CD14-positive monocyte (primary cell): ENCODE measurements at regions not wholly inside any gene's neighbourhood (a gene's known extent, or its start where the extent isn't known, plus 50 kb on each side); places are given as distances from the start of the nearest gene placed in this dataset.

Source experiments
- DNase-seq, 3 donors: peaks; one replicate each; pipeline ENCODE4 v3.0.0-alpha.2; 2011 to 2022
- H2AFZ ChIP-seq: 2 replicates; pipeline ENCODE4 v1.6.0; 2012; ENCODE audit warnings: mild to moderate bottlenecking, low read depth, low read length, inconsistent platforms; ENCODE audit not compliant: insufficient read depth, poor library complexity, severe bottlenecking
- H3K27ac ChIP-seq, 2 donors: 1 replicate in 1 of 2; 2 replicates in 1 of 2; pipeline ENCODE4 v1.5.1; 2012 to 2013; ENCODE audit warnings: low read length in 2 of 2, control low read depth in 1 of 2, inconsistent platforms in 1 of 2, low read depth in 1 of 2, mild to moderate bottlenecking in 1 of 2
- H3K27me3 ChIP-seq, 2 donors: one replicate each; pipeline versions ENCODE4 v1.6.0 to v1.6.1; 2011 to 2013; ENCODE audit warnings: low read length in 2 of 2; ENCODE audit not compliant: control insufficient read depth in 2 of 2, insufficient read depth in 2 of 2
- H3K36me3 ChIP-seq, 2 donors: replicated peaks in 1 of 2; 1 replicate in 1 of 2; 2 replicates in 1 of 2; pipeline versions ENCODE4 v1.5.1 to v1.6.1; 2012 to 2013; ENCODE audit warnings: low read length in 2 of 2, control low read depth in 1 of 2, inconsistent platforms in 1 of 2, mild to moderate bottlenecking in 1 of 2; ENCODE audit not compliant: insufficient read depth in 2 of 2, control insufficient read depth in 1 of 2
- H3K4me1 ChIP-seq, 2 donors: 1 replicate in 1 of 2; 2 replicates in 1 of 2; pipeline versions ENCODE4 v1.5.1 to v1.6.1; 2012 to 2013; ENCODE audit warnings: low read length in 2 of 2, control low read depth in 1 of 2, inconsistent platforms in 1 of 2, mild to moderate bottlenecking in 1 of 2, moderate library complexity in 1 of 2; ENCODE audit not compliant: insufficient read depth in 2 of 2, control insufficient read depth in 1 of 2
- H3K4me2 ChIP-seq: replicated peaks from 2 replicates; pipeline ENCODE3; 2012; ENCODE audit warnings: low read length, moderate library complexity, mild to moderate bottlenecking; ENCODE audit not compliant: poor library complexity, severe bottlenecking; ENCODE audit errors: extremely low read depth
- H3K4me3 ChIP-seq, 3 experiments: fragments of 200-600 bp in 1 of 3; sonication (generic) in 1 of 3; replicated peaks in 1 of 3; 1 replicate in 2 of 3; 2 replicates in 1 of 3; pipeline ENCODE4 v1.5.1; 2011 to 2013; ENCODE audit warnings: low read length in 3 of 3, mild to moderate bottlenecking in 3 of 3, control low read depth in 2 of 3, low read depth in 2 of 3, inconsistent platforms in 1 of 3, moderate library complexity in 1 of 3
- H3K79me2 ChIP-seq: 2 replicates; pipeline ENCODE4 v1.6.0; 2012; ENCODE audit warnings: mild to moderate bottlenecking, control low read depth, inconsistent platforms, low read length, moderate library complexity; ENCODE audit not compliant: insufficient read depth
- H3K9ac ChIP-seq: 2 replicates; pipeline ENCODE4 v1.6.0; 2017; ENCODE audit warnings: low read length, mild to moderate bottlenecking; ENCODE audit not compliant: insufficient read depth, poor library complexity, severe bottlenecking
- H3K9me3 ChIP-seq, 2 donors: replicated peaks in 1 of 2; 1 replicate in 1 of 2; 2 replicates in 1 of 2; pipeline versions ENCODE4 v1.5.1 to v1.6.1; 2012 to 2013; ENCODE audit warnings: low read length in 2 of 2, control low read depth in 1 of 2; ENCODE audit not compliant: control insufficient read depth in 1 of 2, insufficient read depth in 1 of 2
- H4K20me1 ChIP-seq: 2 replicates; pipeline ENCODE4 v1.6.0; 2012; ENCODE audit warnings: mild to moderate bottlenecking, low read length, control low read depth, moderate library complexity; ENCODE audit not compliant: insufficient read depth
- H3K27ac Mint-ChIP-seq, 7 donors: one replicate each; pipeline ENCODE4 v1.8.0; 2020; ENCODE audit warnings: mild to moderate bottlenecking in 7 of 7, mixed read lengths in 7 of 7, moderate library complexity in 6 of 7, inconsistent platforms in 2 of 7
- H3K27me3 Mint-ChIP-seq, 3 donors: one replicate each; pipeline ENCODE4 v1.8.0; 2021 to 2022; ENCODE audit warnings: low read depth in 3 of 3, mild to moderate bottlenecking in 3 of 3, mixed read lengths in 3 of 3, moderate library complexity in 3 of 3, inconsistent platforms in 1 of 3
- H3K36me3 Mint-ChIP-seq, 2 donors: one replicate each; pipeline ENCODE4 v1.8.0; 2020; ENCODE audit warnings: mixed read lengths in 2 of 2, inconsistent platforms in 1 of 2, mild to moderate bottlenecking in 1 of 2
- H3K4me1 Mint-ChIP-seq: one replicate; pipeline ENCODE4 v1.8.0; 2020; ENCODE audit warnings: mild to moderate bottlenecking, mixed read lengths
- H3K4me3 Mint-ChIP-seq, 2 donors: one replicate each; pipeline ENCODE4 v1.8.0; 2020; ENCODE audit warnings: mild to moderate bottlenecking in 2 of 2, mixed read lengths in 2 of 2, moderate library complexity in 1 of 2
- H3K9me3 Mint-ChIP-seq, 7 donors: one replicate each; pipeline ENCODE4 v1.8.0; 2020 to 2022; ENCODE audit warnings: mixed read lengths in 7 of 7, mild to moderate bottlenecking in 6 of 7, moderate library complexity in 6 of 7, inconsistent platforms in 2 of 7
- WGBS: methylation state at CpG from one replicate; pipeline ENCODE4 v1.1.5; 2013; ENCODE audit warnings: missing lambda C conversion rate; ENCODE audit not compliant: insufficient coverage; 5-methylcytosine and 5-hydroxymethylcytosine counted together
- intact Hi-C, 2 donors: fragments of 100-400 bp; cut with micrococcal nuclease; formaldehyde crosslinking; loops; one replicate each; pipeline versions ENCODE4 v1.15.0 to v1.15.1; 2023
- TF ChIP-seq, protein P1 (sequence below): fragments of 200-600 bp; IDR thresholded peaks from one replicate; pipeline ENCODE4 v1.8.0; 2022; ENCODE audit warnings: antibody characterized with exemption, mild to moderate bottlenecking

DNA sequence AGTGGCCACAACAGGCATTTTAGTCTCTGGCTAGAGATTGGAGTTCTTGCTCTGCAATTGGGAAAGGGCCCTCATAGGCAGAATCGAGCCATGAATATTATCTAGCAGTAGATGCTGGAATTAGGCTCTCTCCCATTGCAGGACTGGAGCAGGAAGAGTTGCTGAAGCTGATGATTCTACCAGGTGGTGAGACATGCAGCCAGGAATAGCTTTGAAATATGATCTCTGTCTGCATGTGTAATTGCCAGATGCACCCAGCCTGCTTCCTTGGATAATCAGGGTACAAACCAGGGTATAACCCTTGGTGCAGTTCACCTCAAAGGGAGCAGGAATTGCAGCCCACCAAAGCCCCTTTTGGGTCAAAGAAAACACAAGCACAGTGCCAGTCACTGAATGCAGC, 211.4 kb upstream of the FTMT start:
- intact Hi-C loops, result no loop called here
- H3K27me3 ChIP-seq, result no peaks in the 10 kb centered on the region
- H3K4me3 ChIP-seq, result no peak overlapping the region
- TF ChIP-seq, protein P1, sequence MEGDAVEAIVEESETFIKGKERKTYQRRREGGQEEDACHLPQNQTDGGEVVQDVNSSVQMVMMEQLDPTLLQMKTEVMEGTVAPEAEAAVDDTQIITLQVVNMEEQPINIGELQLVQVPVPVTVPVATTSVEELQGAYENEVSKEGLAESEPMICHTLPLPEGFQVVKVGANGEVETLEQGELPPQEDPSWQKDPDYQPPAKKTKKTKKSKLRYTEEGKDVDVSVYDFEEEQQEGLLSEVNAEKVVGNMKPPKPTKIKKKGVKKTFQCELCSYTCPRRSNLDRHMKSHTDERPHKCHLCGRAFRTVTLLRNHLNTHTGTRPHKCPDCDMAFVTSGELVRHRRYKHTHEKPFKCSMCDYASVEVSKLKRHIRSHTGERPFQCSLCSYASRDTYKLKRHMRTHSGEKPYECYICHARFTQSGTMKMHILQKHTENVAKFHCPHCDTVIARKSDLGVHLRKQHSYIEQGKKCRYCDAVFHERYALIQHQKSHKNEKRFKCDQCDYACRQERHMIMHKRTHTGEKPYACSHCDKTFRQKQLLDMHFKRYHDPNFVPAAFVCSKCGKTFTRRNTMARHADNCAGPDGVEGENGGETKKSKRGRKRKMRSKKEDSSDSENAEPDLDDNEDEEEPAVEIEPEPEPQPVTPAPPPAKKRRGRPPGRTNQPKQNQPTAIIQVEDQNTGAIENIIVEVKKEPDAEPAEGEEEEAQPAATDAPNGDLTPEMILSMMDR, result no peak
- 88% methylated on average over 1 of the region's 1 CpG for WGBS
- no peaks in the 10 kb centered on the region for H3K4me1 Mint-ChIP-seq
- no peaks in the 10 kb centered on the region for H3K36me3 ChIP-seq
- H3K4me1 ChIP-seq, result no peaks in the 10 kb centered on the region
- H2AFZ ChIP-seq, result no peak overlapping the region
- H3K79me2 ChIP-seq, result no peaks in the 10 kb centered on the region
- H3K27ac ChIP-seq, result no peak overlapping the region
- no peaks in the 10 kb centered on the region for H4K20me1 ChIP-seq
- no peaks in the 10 kb centered on the region for H3K36me3 Mint-ChIP-seq
- H3K9me3 Mint-ChIP-seq, result peaks cover 0 to 21% (median 6%) of the 10 kb centered on the region in 7 donors
- DNase-seq, result no peak
- H3K27ac Mint-ChIP-seq, result no peak overlapping the region
- H3K27me3 Mint-ChIP-seq, result no peaks in the 10 kb centered on the region
- H3K9ac ChIP-seq, result no peak overlapping the region
- H3K4me3 Mint-ChIP-seq, result no peak overlapping the region
- H3K9me3 ChIP-seq, result peaks cover 0 to 4% of the 10 kb centered on the region in 2 donors
- no peak overlapping the region for H3K4me2 ChIP-seq

DNA sequence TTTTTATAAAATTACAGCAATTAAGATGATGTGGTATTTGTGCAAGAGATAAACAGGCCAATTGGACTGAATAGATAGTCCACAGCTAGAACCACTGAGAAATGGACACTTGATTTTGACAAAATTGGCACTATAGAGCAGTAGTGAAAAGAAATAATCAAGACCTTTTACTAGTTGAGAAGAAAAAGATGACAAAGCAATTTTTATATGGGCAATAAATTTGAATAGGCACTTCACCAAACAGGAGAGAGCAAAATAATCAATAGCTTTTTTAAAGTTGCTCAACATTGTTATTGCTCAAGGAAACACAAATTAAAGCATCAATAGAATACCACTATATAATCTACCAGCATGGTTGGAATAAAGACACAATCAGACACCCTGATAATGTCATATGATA, 193.5 kb upstream of the FTMT start:
- H3K79me2 ChIP-seq, result no peaks in the 10 kb centered on the region

More for the DNA sequence above, 193.5 kb upstream of the FTMT start:
- Histone ChIP-seq H3K4me1 (no peaks in the 10 kb centered on the region), H3K9ac (no peak overlapping the region), H4K20me1 (no peaks in the 10 kb centered on the region), H3K4me3 (no peak overlapping the region), H3K27ac (no peak overlapping the region), H3K27me3 (no peaks in the 10 kb centered on the region), H3K36me3 (no peaks in the 10 kb centered on the region), H2AFZ (no peak overlapping the region), H3K9me3 (peaks cover 9 to 10% of the 10 kb centered on the region in 2 donors), H3K4me2 (no peak overlapping the region)
- H3K36me3 Mint-ChIP-seq, result no peaks in the 10 kb centered on the region
- H3K9me3 Mint-ChIP-seq, result peaks cover 0 to 13% (median 7%) of the 10 kb centered on the region in 7 donors
- H3K4me3 Mint-ChIP-seq, result no peak overlapping the region
- H3K4me1 Mint-ChIP-seq, result no peaks in the 10 kb centered on the region
- TF ChIP-seq, protein P1, result no peak
- H3K27me3 Mint-ChIP-seq, result no peaks in the 10 kb centered on the region
- H3K27ac Mint-ChIP-seq, result no peak overlapping the region
- no peak for DNase-seq
- intact Hi-C loops, result no loop called here
